GM19438 (cell line): ENCODE measurements at regions not wholly inside any gene's neighbourhood (a gene's known extent, or its start where the extent isn't known, plus 50 kb on each side); places are given as distances from the start of the nearest gene placed in this dataset.
"Not testable (repeated sequence)": the region's sequence is repeated elsewhere in the genome, so short reads cannot be mapped to it uniquely, and the experiment has no call there.

Source experiments
- ATAC-seq: cut with Tn5 transposase; IDR thresholded peaks from one replicate; pipeline ENCODE4 v1.9.1; 2021; ENCODE audit warnings: low read depth; ENCODE audit not compliant: unreplicated experiment

- not testable (repeated sequence) for ATAC-seq
Observed at GRCh38 chr18:68153821-68154220, 561.1 kb downstream of the TMX3 start.

- ATAC-seq, result no peak
Observed at GRCh38 chr18:68152770-68153169, 562.1 kb downstream of the TMX3 start.

- ATAC-seq, result no peak
Observed at GRCh38 chr18:68150961-68151360, 563.9 kb downstream of the TMX3 start.

GRCh38 chr18:68148863-68149262, 566.0 kb downstream of the TMX3 start:
- no peak for ATAC-seq

- no peak for ATAC-seq
Observed at GRCh38 chr18:68147728-68148127, 567.2 kb downstream of the TMX3 start.

- ATAC-seq, result no peak
Observed at GRCh38 chr18:68121826-68122225, 593.1 kb downstream of the TMX3 start.

GRCh38 chr18:68121308-68121707, 593.6 kb downstream of the TMX3 start:
- ATAC-seq, result no peak

GRCh38 chr18:68114989-68115388, 598.5 kb upstream of the DSEL start:
- no peak for ATAC-seq

GRCh38 chr18:68104036-68104435, 587.5 kb upstream of the DSEL start:
- no peak for ATAC-seq

- no peak for ATAC-seq
Observed at GRCh38 chr18:68103561-68103960, 587.0 kb upstream of the DSEL start.

- ATAC-seq, result no peak
Observed at GRCh38 chr18:68102117-68102516, 585.6 kb upstream of the DSEL start.

GRCh38 chr18:68098655-68099054, 582.1 kb upstream of the DSEL start:
- no peak for ATAC-seq

- ATAC-seq, result no peak
Observed at GRCh38 chr18:68086481-68086880, 570.0 kb upstream of the DSEL start.

- no peak for ATAC-seq
Observed at GRCh38 chr18:68085251-68085650, 568.7 kb upstream of the DSEL start.

- ATAC-seq, result no peak
Observed at GRCh38 chr18:68083776-68084175, 567.3 kb upstream of the DSEL start.

- no peak for ATAC-seq
Observed at GRCh38 chr18:68083131-68083530, 566.6 kb upstream of the DSEL start.

- ATAC-seq, result no peak
Observed at GRCh38 chr18:68072744-68073143, 556.2 kb upstream of the DSEL start.

- no peak for ATAC-seq
Observed at GRCh38 chr18:68060871-68061270, 544.4 kb upstream of the DSEL start.

GRCh38 chr18:68056936-68057335, 540.4 kb upstream of the DSEL start:
- no peak for ATAC-seq

GRCh38 chr18:68054669-68055068, 538.1 kb upstream of the DSEL start:
- no peak for ATAC-seq

- ATAC-seq, result no peak
Observed at GRCh38 chr18:68053290-68053689, 536.8 kb upstream of the DSEL start.

GRCh38 chr18:68041327-68041726, 524.8 kb upstream of the DSEL start:
- ATAC-seq, result no peak

- ATAC-seq, result no peak
Observed at GRCh38 chr18:68040198-68040597, 523.7 kb upstream of the DSEL start.
